ENCODE measurements at regions not wholly inside any gene's neighbourhood (a gene's known extent, or its start where the extent isn't known, plus 50 kb on each side); places are given as distances from the start of the nearest gene placed in this dataset.

GRCh38 chr4:114495471-114495928 is 103.1 kb upstream of the UGT8 start:
- Histone ChIP-seq H3K4me1 (ENCODE audit: low read depth) (no peaks in the 10 kb centered on the region), H3K27ac (no peak overlapping the region), H3K36me3 (no peaks in the 10 kb centered on the region), H3K9me3 (ENCODE audit: low read depth) (no peaks in the 10 kb centered on the region), H3K4me3 (no peak overlapping the region), H3K27me3 (no peaks in the 10 kb centered on the region)
- no peak for TF ChIP-seq CTCF (IDR thresholded peaks at IDR 0.05; ENCODE audit: low read depth, low read length)
- DNase-seq (ENCODE audit: low read depth in 1 of 2, low spot score in 1 of 2), result peak in 1 of 2 donors; percentile 1

- Histone ChIP-seq H3K27me3 (no peaks in the 10 kb centered on the region), H3K4me3 (no peak overlapping the region), H3K36me3 (no peaks in the 10 kb centered on the region), H3K4me1 (ENCODE audit: low read depth) (no peaks in the 10 kb centered on the region), H3K27ac (no peak overlapping the region), H3K9me3 (ENCODE audit: low read depth) (no peaks in the 10 kb centered on the region)
- no peak for DNase-seq (ENCODE audit: low read depth in 1 of 2, low spot score in 1 of 2)
- no peak for TF ChIP-seq CTCF (IDR thresholded peaks at IDR 0.05; ENCODE audit: low read depth, low read length)
These were observed 101.5 kb upstream of the UGT8 start for GRCh38 chr4:114497116-114497515.

GRCh38 chr4:114509340-114509739 is 89.3 kb upstream of the UGT8 start:
- Histone ChIP-seq H3K27ac (no peak overlapping the region), H3K4me3 (no peak overlapping the region), H3K9me3 (ENCODE audit: low read depth) (no peaks in the 10 kb centered on the region), H3K4me1 (ENCODE audit: low read depth) (no peaks in the 10 kb centered on the region), H3K36me3 (no peaks in the 10 kb centered on the region), H3K27me3 (no peaks in the 10 kb centered on the region)
- TF ChIP-seq CTCF (IDR thresholded peaks at IDR 0.05; ENCODE audit: low read depth, low read length), result no peak
- DNase-seq (ENCODE audit: low read depth in 1 of 2, low spot score in 1 of 2), result no peak

- Histone ChIP-seq H3K9me3 (ENCODE audit: low read depth) (no peaks in the 10 kb centered on the region), H3K27ac (no peak overlapping the region), H3K4me1 (ENCODE audit: low read depth) (no peaks in the 10 kb centered on the region), H3K36me3 (no peaks in the 10 kb centered on the region), H3K27me3 (no peaks in the 10 kb centered on the region), H3K4me3 (no peak overlapping the region)
- no peak for TF ChIP-seq CTCF (IDR thresholded peaks at IDR 0.05; ENCODE audit: low read depth, low read length)
- no peak for DNase-seq (ENCODE audit: low read depth in 1 of 2, low spot score in 1 of 2)
These were observed 85.9 kb upstream of the UGT8 start for GRCh38 chr4:114512595-114513295.

- TF ChIP-seq CTCF (IDR thresholded peaks at IDR 0.05; ENCODE audit: low read depth, low read length), result no peak
- DNase-seq (ENCODE audit: low read depth in 1 of 2, low spot score in 1 of 2), result no peak
- Histone ChIP-seq H3K27ac (no peak overlapping the region), H3K27me3 (no peaks in the 10 kb centered on the region), H3K36me3 (no peaks in the 10 kb centered on the region), H3K4me1 (ENCODE audit: low read depth) (no peaks in the 10 kb centered on the region), H3K4me3 (no peak overlapping the region), H3K9me3 (ENCODE audit: low read depth) (no peaks in the 10 kb centered on the region)
These were observed 79.2 kb upstream of the UGT8 start for GRCh38 chr4:114519368-114519767.

All from cardiac muscle cell (in vitro differentiated cells and primary cell).